HG02981 (cell line): ENCODE measurements at regions not wholly inside any gene's neighbourhood (a gene's known extent, or its start where the extent isn't known, plus 50 kb on each side); places are given as distances from the start of the nearest gene placed in this dataset.

ENCODE experiments used
- ATAC-seq: cut with Tn5 transposase; IDR thresholded peaks from one replicate; pipeline ENCODE4 v1.9.1; 2021; ENCODE audit warnings: mild to moderate bottlenecking, moderate library complexity; ENCODE audit not compliant: unreplicated experiment

DNA sequence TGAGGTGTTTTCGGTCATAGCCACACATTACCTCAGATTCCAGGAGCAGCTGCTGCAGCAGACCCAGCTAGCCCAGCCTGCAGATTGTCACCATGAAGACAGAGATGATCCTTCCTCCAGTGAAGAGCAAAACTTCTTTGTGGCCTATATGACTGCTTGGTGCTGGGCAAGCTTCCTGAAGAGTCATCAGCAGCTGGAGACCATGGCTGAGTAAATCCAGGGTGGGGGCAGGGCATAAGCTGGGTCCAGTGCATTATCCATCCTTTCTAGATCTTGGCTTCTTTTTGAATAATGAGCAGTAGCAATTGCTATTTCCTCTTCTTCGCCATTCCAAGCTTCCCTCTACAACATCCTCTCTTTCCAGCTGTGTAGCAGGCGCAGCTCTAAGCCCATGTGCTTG, 373.1 kb upstream of the DDHD1 start:
- ATAC-seq, result no peak

DNA sequence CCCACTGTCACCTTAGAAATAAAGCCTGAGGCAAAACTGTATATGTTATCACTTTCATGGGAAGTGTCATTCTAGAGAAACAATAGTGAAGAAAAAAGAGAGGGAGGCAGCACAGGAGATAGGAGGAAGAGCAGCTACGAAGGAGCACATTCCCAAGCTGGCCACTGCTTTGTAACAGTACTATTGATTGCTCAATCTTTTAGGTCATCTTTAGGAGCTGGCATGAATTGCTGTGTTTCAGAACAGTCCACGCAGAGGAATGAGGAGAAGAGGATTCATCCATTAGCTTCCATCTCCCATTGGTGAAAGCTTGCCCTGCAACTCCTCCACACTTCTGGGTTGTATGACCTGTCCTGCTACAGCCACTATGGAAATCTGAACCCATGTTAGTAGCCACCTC, 372.5 kb upstream of the DDHD1 start:
- ATAC-seq, result no peak

DNA sequence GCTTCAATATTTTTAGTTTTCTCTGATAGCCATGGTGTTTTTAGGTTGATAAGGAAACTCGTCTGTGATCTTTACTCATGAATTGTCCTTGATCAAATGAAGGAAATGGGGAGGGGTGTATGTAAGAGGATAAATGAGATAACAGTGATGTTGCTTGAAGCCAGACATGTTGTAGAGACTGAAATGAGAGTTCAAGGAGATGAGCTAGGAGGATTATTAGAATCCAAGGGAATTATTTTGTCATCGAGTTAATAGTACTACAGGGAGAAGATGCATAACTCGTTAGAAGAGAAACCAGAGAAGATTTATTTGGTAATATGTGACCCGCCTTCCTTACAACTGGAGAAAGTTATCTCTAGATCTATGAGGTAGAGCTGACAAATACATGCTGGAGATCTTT, 371.3 kb upstream of the DDHD1 start:
- ATAC-seq, result no peak

DNA sequence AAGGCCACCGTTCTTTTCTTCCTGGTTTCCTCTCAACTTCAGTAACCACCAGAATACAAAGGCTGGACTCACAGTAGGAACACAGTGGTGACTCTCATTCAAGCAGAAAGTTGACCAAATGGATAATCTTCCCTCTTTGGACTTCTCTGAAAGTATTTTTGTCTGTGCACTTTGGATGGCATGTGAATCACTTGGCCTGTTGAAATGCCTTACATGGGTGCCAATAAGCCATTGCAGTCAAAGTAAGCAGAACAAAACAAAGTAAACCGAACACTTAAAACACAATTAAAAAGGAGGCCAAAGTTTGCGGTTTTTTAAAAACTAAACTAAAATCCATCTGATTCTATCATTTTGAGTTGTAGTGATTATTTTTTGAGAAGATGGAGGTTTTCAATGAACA, 370.1 kb upstream of the DDHD1 start:
- ATAC-seq, result no peak

DNA sequence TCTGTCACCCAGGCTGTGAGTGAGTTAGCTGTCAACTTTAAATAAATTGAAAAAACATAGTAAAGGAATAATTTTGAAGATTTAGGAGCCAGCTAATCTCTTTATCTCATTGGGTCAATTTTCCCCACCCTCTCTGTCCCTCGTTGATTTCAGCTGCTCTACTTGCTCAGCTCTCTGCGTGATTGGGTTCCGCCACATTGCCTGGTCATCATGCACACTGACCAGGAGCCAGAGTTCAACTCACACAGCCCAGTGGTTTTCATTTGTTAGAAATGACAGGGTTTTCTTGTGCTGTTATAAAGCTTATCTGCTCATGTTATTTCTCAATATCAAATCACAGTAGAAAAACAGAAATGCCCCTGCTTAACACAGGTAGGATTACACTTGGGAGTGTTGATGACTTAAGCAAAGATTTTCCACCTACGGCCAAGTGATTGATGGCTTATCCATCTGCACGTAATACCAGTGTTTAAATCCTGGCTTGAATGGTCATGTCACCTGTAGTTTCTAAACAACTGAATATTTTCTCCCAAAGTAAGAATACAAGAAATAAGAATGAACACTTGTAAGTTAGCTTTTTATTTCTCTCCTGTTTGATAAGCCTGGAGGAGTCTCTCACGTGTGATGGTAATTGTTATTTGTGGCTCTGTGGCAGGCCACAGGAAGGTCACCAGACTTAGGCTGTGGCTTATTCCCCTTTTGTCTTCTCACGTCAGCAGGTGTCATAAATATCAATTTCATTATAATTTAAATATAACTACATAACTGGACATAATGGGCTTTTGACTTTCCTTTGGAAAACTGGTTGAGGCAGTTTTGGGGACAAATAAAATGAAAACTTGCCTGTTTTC, 367.2 kb upstream of the DDHD1 start:
- no peak for ATAC-seq

DNA sequence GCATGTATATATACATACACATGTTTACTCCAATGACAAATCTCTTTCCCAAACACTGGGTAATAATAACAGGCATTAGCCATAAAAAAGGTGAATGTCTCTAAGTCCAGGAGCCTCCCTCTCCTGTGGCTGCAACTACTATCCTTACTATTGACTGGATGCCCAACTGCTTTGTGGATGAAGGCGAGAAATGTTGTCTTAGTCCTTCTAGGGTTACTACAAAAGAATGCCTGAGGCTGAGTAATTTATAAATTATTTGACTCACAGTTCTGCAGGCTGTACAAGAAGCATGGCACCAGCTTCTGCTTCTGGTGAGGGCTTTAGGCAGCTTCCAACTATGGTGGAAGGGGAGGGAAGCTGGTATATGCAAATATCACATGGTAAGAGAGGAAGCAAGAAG, 366.0 kb upstream of the DDHD1 start:
- ATAC-seq, result no peak

DNA sequence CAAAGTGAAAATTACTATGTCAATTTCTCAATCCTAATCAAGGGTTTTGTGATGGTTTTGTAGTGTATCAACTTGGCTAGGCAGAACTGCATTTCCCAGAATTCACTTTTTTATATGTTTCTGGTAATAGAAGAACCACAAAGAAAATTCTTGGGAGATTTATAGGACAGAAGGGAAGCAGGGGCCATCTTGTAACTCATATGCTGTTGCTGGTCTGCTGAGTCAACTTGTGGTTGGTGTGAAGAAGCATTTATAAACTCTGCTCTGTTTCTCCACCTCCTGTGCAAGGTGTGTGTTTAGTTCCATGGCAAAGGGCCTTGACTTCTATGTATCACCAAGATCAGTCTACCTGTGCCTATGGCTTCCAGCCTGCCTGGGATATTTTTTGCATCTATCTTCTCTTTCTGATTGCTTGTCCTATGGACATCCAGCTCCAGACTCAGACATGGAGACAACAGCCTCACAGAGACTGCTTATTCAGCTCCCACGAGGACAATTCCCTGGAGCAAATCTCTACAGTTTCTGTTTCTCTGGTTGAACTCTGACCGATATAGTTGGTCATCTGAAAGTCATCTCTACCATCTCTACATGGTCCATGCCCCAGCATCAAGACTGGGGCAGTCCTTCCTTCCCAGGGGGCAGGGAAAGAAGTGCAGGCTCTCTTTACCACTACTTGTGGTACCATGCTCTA, 364.3 kb upstream of the DDHD1 start:
- ATAC-seq, result no peak

DNA sequence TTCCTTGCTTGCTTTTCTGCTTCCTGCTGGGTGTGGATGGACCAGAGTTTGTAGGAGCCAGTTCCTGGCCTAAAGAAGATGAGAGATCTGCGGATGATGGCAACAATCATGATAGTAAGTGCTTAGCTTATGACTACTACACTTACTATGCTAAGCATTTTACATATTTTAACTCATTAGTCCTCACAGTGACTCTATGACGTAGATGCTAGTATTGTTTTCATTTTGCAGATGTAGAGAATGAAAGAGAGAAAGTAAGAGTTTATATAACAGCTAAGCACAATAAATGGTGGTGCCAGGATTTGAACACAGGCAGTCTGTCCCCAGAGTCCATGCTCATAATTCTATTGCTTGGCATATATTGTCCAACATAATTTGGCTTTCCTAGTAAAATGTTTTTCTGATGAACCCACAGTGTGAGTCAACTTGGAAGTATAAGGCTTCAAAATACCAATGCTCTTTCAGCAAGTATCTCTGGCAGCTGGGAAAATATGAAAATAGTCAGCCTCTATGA, 363.2 kb upstream of the DDHD1 start:
- ATAC-seq, result no peak

DNA sequence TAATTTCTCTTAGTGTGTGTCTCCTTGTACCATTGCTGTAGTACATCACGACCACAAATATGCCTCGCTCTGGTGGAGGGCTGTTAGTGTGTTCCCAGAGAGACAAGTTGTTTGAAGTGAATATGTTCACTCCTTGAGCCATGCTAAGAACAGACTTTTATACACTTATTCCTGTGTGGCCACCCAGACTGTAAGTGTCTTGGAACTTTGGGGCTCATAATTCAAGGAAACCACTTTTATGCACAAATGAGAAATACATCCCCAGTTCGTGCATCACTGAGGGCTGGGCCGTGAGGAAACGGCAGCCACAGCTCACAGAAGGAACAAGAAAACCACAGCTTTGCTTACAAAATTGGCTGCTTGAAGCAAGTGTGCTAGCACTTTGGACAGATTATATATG, 362.2 kb upstream of the DDHD1 start:
- no peak for ATAC-seq

DNA sequence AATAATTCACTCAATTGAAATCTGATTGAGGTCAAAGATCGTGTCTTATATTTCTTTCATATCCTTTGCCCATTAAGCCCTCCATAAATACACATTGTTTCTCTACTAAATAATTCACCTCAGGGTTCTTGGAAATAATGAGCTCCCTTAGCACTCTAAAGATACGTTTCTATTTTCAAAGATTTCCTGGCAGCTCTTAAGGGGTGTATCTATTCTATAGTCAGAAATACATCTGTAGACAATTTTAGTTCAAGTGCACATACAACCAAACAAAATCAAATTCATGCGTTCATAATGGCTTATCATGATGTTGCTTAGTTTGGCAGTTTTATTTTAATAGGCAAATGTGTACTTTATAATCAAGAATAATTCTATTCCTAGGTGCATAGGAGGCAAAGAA, 361.1 kb upstream of the DDHD1 start:
- ATAC-seq, result no peak

DNA sequence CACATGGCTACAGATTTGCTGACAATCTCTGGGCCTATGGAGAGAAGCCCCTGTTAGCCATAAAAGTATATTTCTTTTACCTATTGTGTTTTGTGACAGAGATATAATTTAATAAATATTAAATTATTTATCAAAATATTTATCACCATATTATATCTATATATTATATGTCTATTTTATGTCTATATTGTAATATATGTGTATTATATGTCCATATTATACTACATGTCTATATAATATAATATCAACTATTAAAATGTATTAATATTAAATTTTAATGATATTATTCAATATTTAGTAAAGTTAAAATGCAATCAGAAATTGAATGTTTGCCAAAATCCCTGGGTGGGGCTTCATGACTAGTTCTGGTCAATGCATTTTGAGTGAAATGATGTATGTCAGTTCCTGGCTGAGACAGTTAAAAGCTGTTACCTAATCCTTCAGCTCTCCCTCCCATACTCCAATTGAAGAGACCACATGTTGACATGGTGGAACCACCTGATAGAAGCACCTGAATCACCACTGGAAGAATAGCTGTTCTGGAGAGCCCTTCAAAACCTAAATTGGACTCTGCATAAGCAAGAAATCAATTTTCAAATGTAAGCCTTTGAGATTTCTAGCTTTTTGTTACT, 357.3 kb upstream of the DDHD1 start:
- no peak for ATAC-seq

DNA sequence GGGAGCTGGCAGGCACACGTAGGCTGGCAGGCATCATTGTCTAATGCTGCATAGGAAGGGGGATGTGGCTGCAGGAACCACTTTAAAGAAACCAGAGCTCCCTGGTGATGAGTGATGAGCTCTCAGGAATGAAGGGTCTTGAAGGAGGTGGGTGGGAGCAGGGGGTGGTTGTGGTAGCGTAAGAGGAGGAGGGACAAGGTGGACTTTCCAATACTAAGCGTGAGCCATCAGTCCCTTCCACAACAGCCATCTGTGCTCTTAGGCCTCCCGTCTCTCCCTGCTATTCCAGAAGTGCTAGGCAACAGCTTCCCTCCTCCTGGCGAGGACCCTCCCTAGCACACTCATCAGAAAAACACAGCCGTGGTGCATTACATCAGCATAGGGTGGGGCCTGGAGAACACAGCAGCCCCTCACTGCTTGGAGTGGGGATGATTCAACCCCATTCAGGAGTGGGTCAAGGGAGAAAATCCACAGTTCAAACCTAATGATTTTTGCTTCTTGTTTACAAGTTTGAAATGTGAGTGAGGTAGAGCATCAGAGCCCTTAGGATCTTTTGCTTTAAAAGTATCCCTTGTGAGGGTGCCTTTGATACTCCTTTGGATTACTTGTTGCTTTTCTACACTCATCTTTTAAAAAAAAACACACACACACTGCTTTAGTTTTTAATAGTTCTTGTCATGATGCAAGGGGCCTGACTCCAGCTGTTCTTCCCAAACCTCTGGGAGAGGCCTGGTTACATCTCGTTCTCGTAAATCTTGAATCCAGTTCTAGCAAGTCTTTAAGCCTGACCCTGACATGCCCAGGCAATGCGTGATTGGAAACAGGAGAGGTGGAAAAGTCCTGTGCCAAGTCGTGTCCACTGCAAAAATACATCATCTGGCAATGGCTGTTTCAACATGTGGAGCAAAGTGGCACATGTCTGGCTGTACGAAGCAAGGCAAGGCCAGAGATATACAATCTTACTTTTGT, 356.4 kb upstream of the DDHD1 start:
- ATAC-seq, result no peak

DNA sequence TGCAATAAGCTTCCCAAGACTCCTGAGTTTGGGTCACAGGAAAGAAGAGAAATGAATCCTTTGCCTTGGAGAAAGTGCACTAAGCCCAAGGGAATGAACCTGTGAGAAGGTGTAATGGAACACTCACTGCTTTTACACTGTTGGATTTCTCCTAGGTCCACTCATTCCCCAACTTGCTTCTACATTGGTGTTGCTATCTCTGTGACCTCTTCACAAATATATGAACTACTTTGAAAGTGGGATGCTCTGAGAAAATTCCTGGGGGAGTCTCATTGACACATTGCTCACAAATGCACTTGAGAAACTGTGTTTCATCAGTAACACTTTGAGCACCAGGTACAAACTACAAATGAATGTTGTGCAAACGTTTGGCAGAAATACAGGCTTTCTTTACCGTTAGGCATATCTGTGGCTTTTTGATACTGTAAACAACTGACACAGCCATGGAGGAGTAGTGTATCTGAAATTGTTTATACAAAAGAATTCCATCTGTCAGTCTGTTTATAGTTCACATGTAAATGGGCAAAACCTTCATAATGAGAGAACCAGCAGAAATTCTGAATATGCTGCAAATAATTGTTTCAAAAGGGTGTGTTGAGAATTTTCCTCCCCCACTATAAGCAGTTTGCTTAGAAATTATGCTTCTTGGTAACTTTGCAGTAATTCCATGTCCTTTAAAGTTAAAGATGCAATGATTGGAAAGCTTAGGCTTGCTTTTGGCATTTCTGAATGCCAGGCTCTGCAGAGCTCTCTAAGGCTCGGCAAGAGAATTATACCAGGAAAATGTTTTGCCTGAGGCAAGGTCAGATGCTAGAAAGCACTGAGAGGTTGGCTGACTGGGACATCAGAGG, 348.5 kb upstream of the DDHD1 start:
- ATAC-seq, result no peak

DNA sequence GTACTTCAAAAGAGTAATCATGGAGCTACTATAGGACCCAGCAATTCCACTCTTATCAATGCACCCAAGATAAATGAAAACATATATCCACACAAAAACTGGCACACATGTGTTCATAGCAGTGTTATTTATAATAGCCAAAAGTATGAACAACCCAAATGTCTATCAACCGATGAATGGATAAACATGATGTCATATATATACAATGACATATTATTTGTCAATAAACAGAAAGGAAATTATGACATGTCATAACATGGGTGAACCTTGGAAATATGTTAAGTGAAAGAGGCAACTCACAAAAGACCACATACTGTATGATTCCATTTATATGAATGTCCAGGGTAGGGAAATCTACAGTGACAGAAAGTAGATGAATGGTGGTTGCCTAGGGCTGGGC, 347.1 kb upstream of the DDHD1 start:
- ATAC-seq, result no peak

DNA sequence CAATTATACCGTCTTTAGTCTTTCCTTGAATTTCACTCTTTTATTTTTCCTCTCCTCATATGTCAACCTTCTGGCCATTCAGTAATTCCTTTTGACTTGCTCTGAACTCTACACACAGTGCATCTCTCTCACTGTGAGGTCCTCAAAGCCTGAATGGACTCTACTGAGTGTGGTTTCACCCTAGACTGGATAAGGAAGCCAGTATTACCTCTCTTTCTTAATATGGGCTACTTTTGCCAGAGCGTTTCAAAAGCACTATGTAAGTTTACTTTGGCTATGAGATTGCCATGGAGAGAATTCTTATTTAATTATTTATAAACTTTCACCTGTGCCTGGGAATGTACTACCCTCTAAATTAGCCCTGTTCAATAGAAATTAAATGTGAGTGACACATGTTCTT, 343.5 kb upstream of the DDHD1 start:
- no peak for ATAC-seq

DNA sequence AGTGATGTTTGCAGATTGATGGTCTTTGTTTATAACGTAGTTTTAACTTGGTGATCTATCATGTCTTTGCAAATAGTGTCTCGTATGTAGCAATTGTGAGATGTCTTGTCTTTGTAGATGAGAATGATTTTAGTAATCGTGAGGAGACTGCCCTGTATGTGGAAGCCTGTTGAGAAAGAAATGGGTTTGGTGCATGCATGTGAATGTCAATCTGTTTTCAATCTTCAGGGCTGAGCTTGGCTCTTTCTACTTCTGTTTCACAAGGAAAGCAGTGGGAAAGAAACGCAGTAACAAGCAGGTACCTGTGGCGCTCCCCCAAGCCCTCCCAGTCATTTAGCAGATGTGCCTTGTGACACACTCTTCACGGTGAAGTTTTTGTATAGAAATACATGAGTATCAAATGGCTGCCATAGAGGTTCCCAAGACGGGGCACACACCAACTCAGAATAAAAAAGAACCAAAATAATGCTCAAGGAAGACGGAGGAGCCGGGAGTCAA, 342.8 kb upstream of the DDHD1 start:
- no peak for ATAC-seq

DNA sequence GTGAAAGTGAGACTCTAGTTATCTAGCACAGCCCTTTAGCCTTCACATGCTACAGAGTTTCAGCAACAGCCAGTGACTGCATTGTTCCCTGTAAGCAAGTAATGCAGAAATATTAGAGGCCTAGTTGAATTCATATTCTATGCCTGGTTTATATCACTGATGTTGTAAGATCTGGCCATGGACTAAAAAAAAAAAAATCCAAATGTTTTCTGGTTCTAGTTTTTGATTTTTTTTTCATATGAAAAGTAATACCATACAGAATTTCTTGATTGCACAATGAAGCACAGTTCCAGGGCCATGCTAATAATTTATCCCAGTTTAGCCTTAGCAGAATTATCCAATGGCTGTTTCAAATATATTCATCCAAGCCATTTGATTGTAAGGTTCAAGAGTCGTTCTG, 341.5 kb upstream of the DDHD1 start:
- no peak for ATAC-seq

DNA sequence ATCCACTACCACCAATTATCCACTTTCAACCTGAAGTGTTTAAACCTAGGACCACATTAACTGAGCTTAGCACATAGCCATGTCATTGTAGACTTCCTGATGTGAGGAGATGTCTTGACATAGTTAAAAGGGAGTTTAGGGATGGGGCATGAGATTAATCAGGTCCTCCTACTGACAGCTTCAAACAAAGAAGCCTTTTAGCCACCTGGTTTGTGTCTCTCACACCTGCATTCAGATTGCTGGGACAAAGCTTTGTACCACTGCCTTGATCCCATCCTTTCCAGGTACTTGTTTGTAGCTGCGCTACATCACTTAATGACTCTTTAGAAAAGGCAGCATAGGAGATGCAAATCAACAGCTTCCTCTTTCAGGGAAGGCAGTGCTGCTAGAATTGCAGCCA, 340.7 kb upstream of the DDHD1 start:
- ATAC-seq, result no peak

DNA sequence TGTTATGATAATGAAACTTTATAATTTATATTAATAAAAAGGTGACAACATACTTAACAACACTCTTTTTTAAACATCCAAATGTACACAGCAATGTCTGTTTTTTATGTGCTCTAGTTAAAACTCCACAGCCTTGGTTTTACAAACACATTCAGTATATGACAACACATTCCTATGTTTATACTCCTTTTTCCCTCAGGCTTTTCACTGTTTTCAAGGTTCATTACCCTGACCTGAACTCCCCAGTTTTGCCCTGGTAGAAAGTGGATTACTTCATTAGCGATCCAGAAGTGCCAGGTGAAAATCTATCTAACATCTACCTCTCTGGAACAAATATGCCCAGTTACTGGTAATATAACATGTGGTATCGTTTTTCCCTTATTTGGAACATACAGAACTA, 340.2 kb upstream of the DDHD1 start:
- ATAC-seq, result no peak

DNA sequence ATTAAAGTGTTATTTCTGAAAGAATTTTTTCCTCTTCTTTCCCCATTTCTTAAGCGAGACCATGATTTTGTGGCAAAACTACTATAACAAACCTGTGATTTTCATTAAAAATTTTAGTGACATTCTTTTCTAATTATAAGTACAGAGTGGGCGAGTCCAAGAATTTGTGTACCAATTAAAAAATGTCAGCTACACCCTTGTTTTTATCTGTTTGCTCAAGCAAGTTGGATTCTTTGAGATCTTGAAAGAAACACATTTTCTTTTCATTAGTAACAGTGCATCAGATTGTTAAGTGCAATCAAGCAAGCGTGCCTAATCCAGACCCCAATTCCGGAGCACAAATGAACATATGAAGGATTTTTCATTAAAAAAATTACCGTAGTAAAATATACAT, 338.8 kb upstream of the DDHD1 start:
- ATAC-seq, result no peak
